ENCODE measurements at regions not wholly inside any gene's neighbourhood (a gene's known extent, or its start where the extent isn't known, plus 50 kb on each side); places are given as distances from the start of the nearest gene placed in this dataset.

GRCh38 chr5:125041798-125042197 is 295.4 kb upstream of the ZNF608 start:
- TF ChIP-seq CTCF (IDR thresholded peaks at IDR 0.05) (no peak), POLR2AphosphoS5 (IDR thresholded peaks at IDR 0.05) (no peak)

Data from suprapubic skin (tissue), 3 donors.